NCI-H2081 treated with DMSO at 0.1 percent for 48 hours (cell line): ENCODE measurements at regions not wholly inside any gene's neighbourhood (a gene's known extent, or its start where the extent isn't known, plus 50 kb on each side); places are given as distances from the start of the nearest gene placed in this dataset.
A peak's percentile ranks its signal among the peaks of the same experiment; 100 is the strongest.

ENCODE experiments used
- DNase-seq: peaks from one replicate; lab custom pipeline; 2025; lab: John Stamatoyannopoulos, UW

DNA sequence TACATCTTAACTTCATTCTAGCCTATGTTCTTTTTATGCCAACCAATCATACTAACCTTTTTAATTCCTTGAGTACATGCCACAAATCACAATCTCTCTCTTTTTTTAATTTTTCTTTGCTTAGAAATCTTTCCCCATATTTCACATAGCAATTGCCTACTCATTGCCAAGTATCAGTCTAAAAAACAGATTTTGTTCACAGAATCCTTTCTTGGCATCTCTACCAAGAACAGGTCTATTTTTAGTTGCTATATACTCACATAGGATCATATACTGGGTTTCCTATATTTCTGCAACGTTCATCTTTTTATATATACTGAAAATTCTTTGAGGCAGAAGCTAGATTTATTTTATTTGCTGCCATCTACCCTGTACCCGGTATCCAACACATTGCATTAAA lies 292.1 kb downstream of the GASK1B start:
- no peak for DNase-seq

DNA sequence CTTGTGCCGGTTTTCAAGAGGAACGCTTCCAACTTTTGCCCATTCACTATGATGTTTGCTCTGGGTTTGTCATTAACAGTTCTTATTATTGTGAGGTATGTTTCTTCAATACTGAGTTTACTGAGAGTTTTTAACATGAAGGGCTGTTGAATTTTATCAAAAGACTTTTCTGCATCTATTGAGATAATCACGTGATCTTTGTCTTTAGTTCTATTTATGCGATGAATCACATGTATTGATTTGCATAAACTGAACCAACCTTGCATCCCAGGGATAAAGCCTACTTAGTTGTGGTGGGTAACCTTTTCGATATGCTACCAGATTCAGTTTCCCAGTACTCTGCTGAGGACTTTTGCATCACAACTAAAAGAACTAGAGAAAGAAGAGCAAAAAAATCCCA lies 318.0 kb downstream of the GASK1B start:
- DNase-seq: no peak

DNA sequence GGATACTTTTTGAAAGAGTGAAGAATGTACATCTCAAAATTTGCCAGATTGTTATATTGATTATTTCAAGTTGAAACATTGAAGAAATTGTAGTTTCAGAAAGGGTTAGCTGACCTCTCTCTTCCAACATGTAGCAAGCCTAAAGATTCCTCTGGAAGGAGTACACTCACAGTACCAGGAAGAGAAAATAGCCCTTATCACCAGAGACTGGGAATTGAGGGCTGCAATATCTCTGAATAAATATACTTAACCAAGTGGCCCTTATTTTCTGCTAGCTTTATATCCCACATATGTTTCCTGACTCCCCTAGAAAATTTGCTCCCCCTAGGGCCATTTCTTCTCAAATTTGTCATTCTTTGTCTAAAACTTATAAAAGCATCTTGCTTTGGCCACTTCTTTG lies 332.2 kb downstream of the GASK1B start:
- DNase-seq: no peak

DNA sequence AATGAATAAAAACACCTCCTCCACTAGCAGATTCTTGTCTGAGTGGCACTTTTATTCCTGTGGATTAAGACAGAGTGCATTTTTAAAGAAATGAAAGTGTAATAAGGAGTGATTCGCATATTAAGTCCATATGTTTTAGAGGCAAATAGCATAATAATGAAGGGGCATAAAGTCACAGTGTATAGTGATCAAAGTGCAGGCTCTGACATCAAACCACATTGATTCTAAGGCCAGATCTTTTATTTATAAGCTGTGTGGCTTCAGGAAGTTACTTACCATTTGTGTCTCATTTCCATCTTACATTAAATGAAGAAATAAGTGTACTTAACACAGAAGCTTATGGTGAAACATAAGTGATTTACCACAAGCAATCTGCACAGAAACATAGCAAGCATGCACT lies 332.8 kb downstream of the GASK1B start:
- DNase-seq: no peak

DNA sequence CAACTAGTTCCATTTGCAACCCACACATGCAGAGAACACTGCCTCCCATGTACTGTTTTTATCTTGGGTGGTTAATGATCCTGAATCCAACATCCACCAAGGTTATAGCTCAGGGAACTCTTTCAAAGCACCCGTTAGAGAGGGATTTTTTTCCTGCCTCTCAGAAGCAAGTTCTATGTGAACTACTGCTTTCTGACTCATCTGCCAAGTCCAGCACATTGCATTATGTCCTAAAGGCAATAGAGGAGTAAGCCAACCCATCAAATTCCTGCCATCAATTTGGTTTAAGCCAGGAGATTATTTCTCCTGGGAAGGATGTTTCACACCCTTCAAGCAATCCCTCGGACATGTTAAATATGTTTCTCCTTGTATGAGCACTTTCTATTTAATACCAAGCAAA lies 334.5 kb downstream of the GASK1B start:
- no peak for DNase-seq

DNA sequence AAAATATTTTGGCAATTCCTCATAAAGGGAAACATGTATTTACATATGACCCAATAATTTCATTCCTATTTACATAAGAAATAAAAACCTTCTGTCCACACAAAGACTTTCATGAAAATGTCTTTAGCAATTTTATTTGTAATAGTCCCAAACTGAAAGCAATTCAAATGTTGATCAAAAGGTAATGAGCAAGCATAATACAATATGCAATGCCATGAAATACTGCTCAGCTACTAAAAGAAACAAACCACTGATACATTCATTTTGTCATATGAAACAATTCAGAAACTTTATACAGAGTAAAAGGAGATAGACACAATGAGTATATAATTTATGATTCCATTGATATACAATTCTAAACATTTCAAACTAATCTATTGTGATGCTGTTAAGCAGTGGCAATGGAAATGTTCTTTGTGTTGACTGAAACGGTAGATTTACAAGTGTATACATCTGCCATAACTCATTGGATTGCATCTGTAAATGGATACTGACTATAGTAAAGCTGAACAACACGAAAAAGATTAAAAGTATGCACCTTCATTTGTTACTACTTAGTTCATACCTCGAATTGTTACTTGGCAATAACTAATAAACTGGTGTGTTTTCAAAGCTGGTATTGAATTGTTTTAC lies 335.6 kb downstream of the GASK1B start:
- no peak for DNase-seq

DNA sequence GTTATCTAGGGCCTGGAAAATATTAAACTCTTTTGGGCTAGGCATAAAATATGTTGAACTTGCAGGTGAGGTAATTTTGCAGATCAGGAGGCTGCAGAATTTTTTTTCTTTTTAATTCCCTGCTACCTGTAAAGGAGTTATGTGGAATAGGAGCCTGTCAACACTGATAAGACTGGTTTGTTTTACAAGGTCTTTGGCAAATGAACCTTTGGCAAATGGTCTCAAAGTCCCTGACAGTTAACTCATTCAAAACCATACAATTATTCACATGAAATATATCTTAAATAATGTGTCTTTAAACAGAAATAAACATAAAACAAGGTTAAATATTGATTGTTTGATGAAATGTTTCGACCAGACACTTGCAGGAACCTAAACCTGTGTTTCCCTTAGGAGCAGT lies 340.2 kb downstream of the GASK1B start:
- DNase-seq: peak; percentile 29

DNA sequence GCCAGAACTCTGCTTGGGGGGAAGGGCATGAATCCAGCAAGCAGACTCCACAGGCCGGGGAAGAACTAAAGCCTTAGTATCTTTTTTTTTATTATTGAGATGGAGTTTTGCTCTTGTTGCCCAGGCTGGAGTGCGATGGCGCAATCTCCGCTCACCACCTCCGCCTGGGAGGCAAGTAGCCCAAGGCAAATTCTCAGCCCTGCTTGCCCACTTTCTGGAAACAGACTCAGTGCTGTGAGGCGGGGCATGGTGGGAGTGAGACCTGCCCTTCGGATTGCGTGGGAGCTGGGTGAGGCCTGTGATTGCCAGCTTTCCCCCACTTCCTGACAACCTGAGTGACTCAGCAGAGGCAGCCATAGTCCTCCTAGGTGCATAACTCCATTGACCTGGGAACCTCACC lies 348.8 kb downstream of the GASK1B start:
- no peak for DNase-seq

DNA sequence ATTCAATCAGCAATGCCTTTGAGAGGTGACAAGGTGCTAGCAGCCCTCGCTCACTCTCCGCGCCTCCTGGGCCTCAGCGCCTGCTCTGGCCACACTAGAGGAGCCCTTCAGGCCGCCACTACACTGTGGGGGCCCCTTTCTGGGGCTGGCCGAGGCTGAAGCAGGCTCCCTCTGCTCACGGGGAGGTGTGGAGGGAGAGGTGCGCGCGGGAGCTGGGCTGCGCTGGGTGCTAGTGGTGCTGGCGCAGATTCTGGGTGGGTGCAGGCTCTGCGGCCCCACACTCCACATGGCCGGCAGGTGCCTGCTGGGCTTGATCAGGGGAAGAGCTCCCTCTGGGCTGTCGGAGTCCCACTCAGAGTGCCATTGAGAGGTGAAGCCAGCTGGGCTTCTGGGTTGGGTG lies 351.0 kb downstream of the GASK1B start:
- no peak for DNase-seq

DNA sequence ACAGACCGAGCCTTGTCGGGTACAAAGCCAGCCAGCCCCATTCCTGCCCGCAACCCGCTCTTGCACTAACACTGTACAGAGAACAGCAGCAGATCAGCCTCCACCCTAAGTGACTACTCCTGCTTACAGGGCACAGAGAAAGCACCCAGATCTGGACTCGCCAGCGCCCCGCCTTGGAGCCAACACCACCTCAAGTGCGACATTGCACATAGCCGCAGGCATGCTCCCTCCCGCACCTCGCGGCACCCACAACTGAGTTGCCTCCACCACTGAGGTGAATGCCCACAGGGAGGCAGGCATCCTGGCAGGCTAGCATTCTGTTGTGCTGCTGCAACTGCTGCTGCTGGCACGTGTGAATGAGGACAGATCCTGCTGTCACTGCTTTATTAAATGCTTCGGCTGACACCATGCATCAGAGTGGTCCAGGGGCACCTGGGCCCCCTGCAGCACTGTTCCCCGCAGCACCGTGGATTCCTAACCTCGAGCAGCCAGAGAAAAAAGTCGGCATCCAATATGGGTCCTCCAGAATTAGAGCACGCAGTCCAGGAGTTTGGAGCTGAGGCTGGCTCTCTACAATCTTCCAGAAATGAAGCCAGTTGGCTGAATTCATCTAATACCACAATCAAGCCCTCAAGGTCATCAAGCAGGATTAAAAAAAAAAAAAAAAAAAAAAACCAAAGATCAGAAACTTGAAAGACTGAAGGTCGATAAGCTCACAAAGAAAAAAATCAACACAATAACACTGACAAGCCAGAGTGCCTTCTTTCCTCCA lies 352.9 kb downstream of the GASK1B start:
- DNase-seq: no peak

DNA sequence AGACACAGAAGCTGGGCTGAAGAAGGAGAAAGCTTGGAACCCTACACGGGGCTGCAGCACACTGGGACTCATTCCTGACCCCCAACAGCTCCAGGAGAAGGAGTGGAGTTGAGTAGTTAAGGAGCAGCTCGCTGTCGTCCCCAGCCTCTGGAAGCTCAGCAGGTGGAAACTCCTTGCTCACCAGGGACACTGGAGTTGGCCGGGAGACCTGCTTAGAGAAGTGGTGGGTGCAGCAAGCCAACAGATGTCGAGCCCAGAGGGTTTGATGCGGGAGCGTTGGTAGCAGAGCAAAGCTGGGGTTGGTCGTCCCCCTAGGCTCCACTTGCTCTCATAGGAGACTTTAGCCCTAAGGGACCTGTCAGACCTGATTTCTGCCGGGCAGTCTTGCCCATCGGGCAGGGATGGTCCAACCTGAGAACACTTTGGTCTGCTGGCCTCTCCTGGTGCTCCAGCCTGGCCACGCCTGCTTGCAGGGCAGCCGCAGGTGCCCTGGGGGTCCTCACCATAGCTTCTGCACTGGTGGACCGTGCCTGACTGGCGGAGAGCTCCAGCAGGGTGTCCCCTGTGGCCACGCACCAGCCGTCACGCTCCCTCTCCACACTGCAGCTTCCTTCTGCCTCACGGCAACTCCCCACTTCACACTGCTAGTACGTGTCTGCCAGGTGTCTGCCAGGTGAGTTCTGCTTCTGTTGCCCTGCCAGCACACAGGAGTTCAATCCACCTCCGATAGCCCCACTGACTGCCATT lies 353.7 kb downstream of the GASK1B start:
- no peak for DNase-seq

DNA sequence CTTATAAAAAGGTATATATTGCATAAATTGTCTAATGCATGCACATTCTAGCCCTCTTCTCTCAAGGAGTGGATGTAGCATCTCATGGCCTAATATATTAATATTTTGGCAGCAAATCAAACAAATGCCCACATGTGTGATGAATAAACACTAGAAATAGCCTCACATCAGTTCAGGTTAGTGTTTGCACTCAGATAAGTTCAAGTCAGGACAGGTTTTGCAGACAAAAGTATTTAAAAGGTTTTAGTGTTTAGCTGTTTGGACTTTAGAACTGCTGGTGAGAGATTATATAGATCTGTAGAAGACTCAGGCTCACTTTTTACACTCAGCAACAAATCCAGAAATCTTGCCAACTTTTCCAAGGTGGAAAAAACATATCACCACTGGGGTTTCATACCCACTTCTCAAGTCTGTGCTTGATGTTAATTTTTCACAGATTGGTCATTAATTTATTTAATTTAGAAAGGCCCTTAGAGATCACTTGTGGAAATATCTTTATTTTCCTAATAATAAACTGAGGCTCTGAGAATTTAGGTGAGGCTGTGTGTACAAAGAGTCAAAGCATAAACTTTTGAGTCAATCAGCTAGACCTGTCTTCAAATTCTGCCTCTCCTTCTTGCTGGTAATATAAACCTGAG lies 362.6 kb downstream of the GASK1B start:
- no peak for DNase-seq

DNA sequence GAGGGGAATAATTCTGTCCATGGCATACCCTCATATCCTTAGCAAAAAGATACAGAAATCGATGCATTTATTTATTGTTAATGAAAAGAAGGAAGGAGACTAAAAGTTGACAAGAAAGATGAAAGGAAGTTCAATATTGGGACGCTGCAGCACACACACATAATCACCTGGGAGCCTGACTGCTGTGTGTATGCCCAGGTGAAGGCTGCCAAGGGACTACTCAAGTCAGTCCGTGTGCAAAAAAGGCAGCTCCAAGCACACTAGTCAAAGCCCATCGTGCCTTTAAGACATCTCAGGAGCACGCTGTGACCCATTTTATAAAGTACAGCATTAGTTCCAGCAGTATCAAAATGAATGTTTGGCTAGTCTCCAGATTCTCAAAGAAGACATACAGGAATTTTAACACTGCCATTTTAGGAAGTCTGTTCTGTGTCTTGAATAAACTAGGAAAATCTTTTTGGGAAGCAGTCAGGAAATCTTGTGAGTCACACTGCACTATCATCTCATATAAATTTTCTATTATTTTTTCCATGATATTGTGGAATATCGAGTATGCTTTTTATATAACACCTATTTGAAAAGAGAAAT lies 363.9 kb downstream of the GASK1B start:
- no peak for DNase-seq

DNA sequence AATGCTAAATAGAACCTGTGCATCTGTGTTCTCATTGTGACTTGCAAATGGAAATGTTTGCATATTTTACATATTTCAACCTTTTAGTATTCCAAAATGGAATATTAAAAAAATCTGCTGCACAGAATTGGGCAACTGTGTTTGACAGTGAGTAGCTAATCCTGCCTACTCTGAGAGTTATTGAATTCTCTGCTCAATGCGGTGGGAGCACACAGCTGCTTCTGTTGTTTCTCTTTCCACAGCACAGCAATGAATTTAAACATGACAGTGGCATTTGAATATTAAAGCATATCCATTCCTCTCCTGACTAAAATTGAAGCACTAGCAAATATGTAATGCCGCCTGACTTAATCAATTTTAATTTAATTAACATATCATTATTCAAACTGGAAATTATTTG lies 366.6 kb downstream of the GASK1B start:
- DNase-seq: no peak

DNA sequence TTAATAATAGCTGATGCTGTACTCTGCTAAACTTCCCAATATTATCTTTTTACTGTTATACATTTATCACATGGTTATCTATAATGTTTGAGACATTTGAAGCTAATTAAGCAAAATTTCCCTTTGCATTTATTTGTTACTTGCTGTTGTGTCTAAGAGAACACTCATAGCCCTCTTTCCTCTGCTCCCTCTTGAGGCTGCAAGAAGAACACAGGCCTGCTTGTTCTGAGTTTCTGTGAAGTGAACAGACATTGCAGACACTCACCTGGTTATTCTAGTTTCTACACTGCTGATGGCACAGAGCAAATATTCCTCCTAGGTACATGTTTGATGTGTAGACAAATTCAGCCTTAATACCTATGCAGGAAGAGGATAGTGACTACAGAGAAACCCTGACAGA lies 367.8 kb downstream of the GASK1B start:
- DNase-seq: peak; percentile 20

DNA sequence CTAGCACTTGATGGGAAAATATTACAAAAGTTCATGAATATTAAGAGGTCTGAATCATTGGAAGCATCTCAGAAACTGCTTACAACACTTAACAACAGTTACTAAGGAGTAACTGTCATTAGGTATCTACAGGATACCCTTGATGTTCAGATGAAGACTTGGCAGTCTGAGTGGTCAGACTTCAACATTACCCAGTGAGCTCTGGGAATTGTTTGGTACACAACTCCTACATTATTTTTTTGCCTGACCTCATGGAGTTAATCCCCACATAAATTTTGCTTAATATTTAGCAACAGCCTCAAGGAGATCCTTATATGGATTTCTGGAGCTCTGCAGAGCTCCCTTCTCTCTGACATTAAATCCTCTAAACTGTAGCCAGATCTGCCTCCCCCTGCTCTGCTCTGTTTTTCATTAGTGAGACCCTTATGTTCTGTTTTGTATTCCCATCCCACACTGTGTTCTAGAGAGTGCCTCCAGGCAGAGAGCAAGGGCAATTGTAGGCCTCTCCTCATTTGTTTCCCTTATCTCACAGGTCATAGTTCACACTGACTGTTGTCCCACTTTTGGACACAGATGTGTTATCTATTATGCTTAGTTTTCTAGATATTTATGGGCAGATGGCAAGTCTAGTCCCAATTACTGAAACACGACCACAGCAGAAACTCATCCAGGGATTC lies 368.8 kb downstream of the GASK1B start:
- no peak for DNase-seq

DNA sequence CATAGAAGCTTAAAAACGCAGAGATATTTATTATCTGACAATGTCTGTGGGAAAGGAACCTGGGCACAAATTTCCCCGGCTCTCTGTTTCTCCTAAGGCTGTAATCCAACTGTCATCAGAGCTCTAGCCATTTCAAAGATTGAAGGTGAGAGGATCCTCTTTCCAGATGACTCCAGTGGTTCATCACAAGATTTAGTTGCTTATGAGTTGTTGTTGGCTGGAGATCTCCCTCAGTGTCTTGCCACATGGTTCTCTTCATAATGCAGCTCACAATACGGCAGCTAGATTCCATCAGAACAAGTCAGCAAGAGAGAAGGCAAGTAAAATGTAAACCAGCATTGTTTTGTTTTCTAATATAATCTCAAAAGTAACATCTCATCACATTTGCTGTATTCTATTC lies 369.4 kb downstream of the GASK1B start:
- DNase-seq: no peak

DNA sequence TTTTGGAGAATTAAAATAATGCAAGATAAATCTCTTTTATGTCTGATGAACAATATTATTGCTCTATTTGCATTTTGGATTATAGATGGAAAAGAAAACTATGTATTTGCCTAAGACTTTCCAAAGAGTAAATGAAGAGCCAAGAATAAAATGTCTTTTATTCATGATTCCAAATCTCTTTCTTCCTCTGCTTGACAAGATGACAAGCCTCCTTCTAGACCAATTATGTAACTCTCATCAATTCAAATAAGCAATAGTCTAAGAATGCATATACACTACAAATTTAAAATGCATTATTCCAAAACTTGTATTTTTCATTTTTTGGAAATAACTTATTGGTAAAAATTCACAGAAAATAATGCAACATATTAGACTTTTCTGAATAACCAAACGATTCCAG lies 377.3 kb downstream of the GASK1B start:
- DNase-seq: no peak

DNA sequence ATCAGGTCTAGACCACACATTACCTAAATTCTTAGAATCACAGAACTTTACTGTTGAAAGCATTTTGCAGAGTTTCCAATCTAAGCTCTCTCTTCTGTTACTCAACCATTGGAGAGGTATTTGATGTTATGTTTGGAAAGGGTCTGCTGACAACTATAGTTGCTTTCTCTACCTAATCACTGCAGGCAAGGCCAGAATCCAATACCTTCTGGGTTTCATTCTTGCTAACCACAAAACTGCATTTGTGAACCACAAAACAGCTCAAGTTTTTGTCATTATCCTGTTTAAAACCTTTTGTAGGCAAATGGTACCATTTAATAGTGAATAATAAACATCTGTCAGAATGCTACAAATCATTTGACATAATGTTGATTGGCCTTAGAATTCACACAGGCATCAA lies 380.1 kb downstream of the GASK1B start:
- no peak for DNase-seq

DNA sequence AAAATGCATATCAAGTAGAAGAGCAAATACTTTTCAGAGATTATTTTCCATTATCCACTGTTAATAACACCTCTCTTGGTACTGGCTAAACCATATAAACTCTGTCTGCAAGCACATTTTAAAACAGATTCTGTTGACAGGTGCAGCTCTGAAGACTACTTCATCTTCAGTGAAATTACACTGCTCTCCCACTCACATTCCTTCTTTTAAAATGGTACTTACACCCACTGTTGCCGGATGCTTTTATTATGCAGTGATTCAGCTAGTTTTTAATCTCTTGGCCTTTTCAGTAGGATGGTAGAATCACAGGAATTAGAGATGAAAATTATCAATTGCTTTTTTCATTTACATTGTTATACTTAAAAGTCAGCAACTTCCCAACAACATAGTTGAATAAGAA lies 381.6 kb downstream of the GASK1B start:
- DNase-seq: no peak

DNA sequence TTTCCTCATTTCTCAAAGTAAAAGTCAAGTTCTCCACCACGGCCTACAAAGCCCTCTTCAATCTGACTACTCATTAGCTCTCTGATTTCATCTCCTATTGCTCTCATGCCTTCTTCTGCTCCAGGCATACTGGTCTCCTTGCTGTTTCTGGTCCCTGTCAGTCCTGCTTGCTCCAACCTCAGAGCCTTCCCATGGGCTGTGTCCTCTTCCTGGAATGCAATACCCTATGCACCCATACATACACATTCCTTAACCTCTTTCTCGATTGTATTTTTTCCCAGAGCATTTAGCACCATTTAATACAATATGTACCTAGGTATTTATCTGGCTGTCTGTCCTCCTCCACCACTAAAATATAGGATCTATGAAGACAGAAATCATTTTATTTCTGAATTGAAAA lies 385.2 kb downstream of the GASK1B start:
- no peak for DNase-seq

DNA sequence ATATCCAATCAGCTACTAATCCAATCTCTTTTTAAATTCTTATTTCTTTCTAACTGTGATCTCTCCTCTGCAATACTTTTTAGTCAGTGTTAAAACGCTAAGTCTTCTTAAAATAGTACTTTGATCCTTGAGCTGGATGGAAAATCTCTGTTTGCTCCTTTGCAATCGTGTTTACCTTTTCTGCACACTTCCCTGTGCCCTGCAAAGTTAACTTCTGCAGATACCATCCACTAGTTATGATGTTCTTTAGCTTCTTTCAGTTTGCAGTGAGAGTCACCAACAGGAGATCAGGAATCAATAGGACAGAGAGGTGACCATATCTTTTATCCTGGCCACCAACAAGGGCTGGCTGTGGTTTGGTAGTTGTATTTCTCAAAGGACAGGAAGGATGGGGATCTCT lies 391.5 kb downstream of the GASK1B start:
- no peak for DNase-seq
